Transverse colon (tissue), 4 donors: ENCODE measurements at regions not wholly inside any gene's neighbourhood (a gene's known extent, or its start where the extent isn't known, plus 50 kb on each side); places are given as distances from the start of the nearest gene placed in this dataset.

ENCODE experiments used
- DNase-seq: peaks from one replicate; pipeline ENCODE4 v3.0.0-alpha.2; 2019
- H3K27ac ChIP-seq, 4 donors: fragments of 200-600 bp; sonication (generic); 2 replicates each; pipeline ENCODE4 v1.5.1; 2016 to 2018; ENCODE audit warnings: inconsistent platforms in 4 of 4
- H3K27me3 ChIP-seq: fragments of 200-600 bp; sonication (generic); 2 replicates; pipeline ENCODE4 v1.5.1; 2017; ENCODE audit warnings: inconsistent platforms
- H3K36me3 ChIP-seq, 4 donors: fragments of 200-600 bp; sonication (generic); 2 replicates each; pipeline ENCODE4 v1.5.1; 2017 to 2019; ENCODE audit warnings: inconsistent platforms in 4 of 4
- H3K4me1 ChIP-seq, 4 donors: fragments of 200-600 bp; sonication (generic); 2 replicates each; pipeline ENCODE4 v1.5.1; 2017 to 2020; ENCODE audit warnings: inconsistent platforms in 4 of 4
- H3K4me3 ChIP-seq, 4 donors: fragments of 200-600 bp; sonication (generic); 1 replicate in 1 of 4; 2 replicates in 3 of 4; pipeline versions ENCODE4 v1.5.1 to v1.6.1; 2017 to 2019; ENCODE audit warnings: inconsistent platforms in 4 of 4
- H3K9me3 ChIP-seq, 2 donors: fragments of 200-600 bp; sonication (generic); 2 replicates each; pipeline ENCODE4 v1.5.1; 2017 to 2019; ENCODE audit warnings: inconsistent platforms in 2 of 2
- EP300 ChIP-seq: sonication (generic); formaldehyde crosslinking; IDR thresholded peaks from one replicate; pipeline ENCODE4 v1.6.1; 2017; ENCODE audit warnings: antibody characterized with exemption, low read depth
- POLR2A ChIP-seq: fragments of 450-650 bp; IDR thresholded peaks from one replicate; pipeline ENCODE4 v1.6.1; 2016; ENCODE audit warnings: antibody characterized with exemption, mild to moderate bottlenecking, moderate library complexity
- POLR2AphosphoS5 ChIP-seq, 3 donors: sonication (generic); formaldehyde crosslinking; IDR thresholded peaks; one replicate each; pipeline ENCODE4 v1.6.1; 2016; ENCODE audit warnings: antibody characterized with exemption in 3 of 3
- WGBS, 2 donors: methylation state at CpG; one replicate each; pipeline ENCODE4 v1.1.5; 2018; ENCODE audit warnings: low coverage in 1 of 2; 5-methylcytosine and 5-hydroxymethylcytosine counted together
- in situ Hi-C, 4 donors: fragments of 200-750 bp; cut with MboI; loops; one replicate each; pipeline versions ENCODE4 v1.15.0 to v1.15.1; 2017; ENCODE audit warnings: low sequenced_read_pairs in 3 of 4, low pct_ligation_motif_present in 1 of 4, low pct_unique_long_range_greater_than_20kb in 1 of 4
- intact Hi-C: fragments of 100-400 bp; cut with DNase I; formaldehyde crosslinking; loops from one replicate; pipeline ENCODE4 v1.15.1; 2023; ENCODE audit warnings: low total_unique reads
- TF ChIP-seq, protein P1 (sequence below), 5 experiments: fragments of 200-600 bp in 3 of 5; fragments of 450-650 bp in 2 of 5; sonication (generic) in 3 of 5; IDR thresholded peaks; 1 replicate in 2 of 5; 2 replicates in 3 of 5; pipeline ENCODE4 v1.5.1; 2016 to 2017; ENCODE audit warnings: antibody characterized with exemption in 5 of 5, inconsistent platforms in 3 of 5, mild to moderate bottlenecking in 2 of 5, moderate library complexity in 1 of 5

DNA sequence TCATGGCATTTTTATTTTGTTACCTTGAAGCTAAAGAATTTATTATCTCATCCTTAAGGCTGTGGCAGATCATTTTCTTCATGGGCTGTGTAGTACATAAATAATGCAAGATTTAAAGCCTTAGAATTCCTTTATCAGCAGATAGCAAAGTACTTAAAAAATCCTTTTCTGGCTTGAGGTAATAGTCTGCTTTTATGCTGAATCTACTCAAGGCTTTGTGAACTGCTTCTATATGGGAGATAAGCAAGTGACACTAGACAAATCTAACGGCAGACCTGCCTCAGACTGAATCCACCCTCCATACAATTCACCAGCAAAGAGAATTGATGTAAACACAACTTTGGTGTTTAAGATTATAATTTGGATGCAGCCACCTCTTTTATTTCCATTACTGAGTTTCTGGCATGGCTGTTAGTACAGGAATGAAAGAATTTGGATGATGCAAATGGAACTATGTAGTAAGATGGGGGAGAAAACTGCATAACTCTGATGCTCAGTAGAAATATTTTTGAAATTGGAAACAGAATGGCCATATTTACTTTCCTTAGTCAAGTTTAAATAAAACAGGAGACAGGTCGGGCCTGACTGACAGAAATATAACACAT lies 1121.5 kb downstream of the NAALADL2 start:
- Histone ChIP-seq H3K27me3 (no peaks in the 10 kb centered on the region), H3K9me3 (no peaks in the 10 kb centered on the region), H3K4me3 (no peak overlapping the region), H3K36me3 (no peaks in the 10 kb centered on the region), H3K27ac (no peak overlapping the region), H3K4me1 (no peaks in the 10 kb centered on the region)
- in situ Hi-C loops (no loop called here), intact Hi-C loops (no loop called here)
- WGBS, 2 donors = 65 to 70% methylated on average over 2 of the region's 2 CpGs
- TF ChIP-seq POLR2A = no peak
- TF ChIP-seq, protein P1, sequence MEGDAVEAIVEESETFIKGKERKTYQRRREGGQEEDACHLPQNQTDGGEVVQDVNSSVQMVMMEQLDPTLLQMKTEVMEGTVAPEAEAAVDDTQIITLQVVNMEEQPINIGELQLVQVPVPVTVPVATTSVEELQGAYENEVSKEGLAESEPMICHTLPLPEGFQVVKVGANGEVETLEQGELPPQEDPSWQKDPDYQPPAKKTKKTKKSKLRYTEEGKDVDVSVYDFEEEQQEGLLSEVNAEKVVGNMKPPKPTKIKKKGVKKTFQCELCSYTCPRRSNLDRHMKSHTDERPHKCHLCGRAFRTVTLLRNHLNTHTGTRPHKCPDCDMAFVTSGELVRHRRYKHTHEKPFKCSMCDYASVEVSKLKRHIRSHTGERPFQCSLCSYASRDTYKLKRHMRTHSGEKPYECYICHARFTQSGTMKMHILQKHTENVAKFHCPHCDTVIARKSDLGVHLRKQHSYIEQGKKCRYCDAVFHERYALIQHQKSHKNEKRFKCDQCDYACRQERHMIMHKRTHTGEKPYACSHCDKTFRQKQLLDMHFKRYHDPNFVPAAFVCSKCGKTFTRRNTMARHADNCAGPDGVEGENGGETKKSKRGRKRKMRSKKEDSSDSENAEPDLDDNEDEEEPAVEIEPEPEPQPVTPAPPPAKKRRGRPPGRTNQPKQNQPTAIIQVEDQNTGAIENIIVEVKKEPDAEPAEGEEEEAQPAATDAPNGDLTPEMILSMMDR (IDR thresholded peaks at IDR 0.05) = no peak
- no peak for TF ChIP-seq EP300
- no peak for TF ChIP-seq POLR2AphosphoS5 (IDR thresholded peaks at IDR 0.05)
- DNase-seq = no peak

DNA sequence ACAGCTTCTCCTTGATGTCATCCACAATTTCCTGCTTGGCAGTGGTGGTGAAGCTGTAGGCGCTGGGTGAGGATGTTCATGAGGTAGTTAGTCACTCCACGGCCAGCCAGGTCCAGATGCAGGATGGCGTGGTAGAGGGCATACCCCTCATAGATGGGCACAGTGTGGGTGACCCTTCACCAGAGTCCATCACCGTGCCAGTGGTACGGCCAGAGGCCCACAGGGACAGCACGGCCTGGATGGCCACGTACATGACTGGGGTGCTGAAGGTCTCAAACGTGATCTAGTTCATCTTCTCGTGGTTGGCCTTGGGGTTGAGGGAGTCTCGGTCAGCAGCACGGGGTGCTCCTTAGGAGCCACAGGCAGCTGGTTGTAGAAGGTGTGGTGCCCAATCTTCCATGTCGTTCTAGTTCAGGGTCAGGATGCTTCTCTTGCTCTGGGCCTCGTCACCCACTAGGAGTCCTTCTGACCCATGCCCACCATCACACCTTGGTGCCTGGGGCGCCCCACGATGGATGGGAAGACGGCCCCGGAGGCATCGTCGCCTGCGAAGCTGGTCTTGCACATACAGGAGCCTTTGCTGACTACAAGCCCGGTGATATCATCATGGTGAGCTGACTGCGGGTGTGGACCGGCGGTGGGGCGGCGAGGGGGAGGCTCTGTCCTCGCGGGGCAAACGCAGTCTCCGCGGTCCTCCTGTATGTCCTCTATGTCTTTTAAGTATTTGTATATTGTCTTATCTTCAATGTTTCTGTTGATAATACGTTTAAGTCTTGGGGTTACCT lies 1119.0 kb downstream of the NAALADL2 start:
- intact Hi-C loops (no loop called here), in situ Hi-C loops (no loop called here)
- Histone ChIP-seq H3K4me3 (no peak overlapping the region), H3K36me3 (no peaks in the 10 kb centered on the region), H3K27ac (no peak overlapping the region), H3K27me3 (no peaks in the 10 kb centered on the region), H3K4me1 (no peaks in the 10 kb centered on the region), H3K9me3 (no peaks in the 10 kb centered on the region)
- no peak for DNase-seq
- TF ChIP-seq, protein P1 (IDR thresholded peaks at IDR 0.05) = no peak
- TF ChIP-seq POLR2AphosphoS5 (IDR thresholded peaks at IDR 0.05) = no peak
- no peak for TF ChIP-seq POLR2A
- no peak for TF ChIP-seq EP300
- 95 to 96% methylated on average over 4 to 28 of the region's 32 CpGs for WGBS, 2 donors

DNA sequence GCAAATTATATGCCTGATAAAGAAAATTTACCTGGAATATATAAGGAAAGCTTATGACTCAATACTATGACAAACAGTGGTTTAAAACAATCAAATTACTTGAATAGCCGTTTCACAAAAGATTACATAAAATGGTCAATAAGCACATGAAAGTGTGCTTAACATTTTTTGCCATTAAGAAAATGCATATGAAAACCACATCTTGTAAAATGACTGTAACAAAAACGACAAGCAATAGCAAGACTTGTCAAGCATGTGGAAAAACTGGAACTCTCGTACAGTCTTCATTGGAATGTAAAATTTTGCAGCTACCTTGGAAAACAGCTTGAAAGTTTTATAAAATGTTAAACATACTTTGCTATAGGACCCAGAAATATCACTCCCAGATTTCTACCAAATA lies 1110.3 kb downstream of the NAALADL2 start:
- no peak overlapping the region for H3K4me3 ChIP-seq
- no peak overlapping the region for H3K27ac ChIP-seq
- no peaks in the 10 kb centered on the region for H3K4me1 ChIP-seq
- H3K36me3 ChIP-seq = no peaks in the 10 kb centered on the region
- H3K27me3 ChIP-seq = no peaks in the 10 kb centered on the region
- no peak for DNase-seq
- WGBS, 2 donors = 86 to 94% methylated on average over 3 of the region's 3 CpGs
- in situ Hi-C loops (no loop called here), intact Hi-C loops (no loop called here)
- H3K9me3 ChIP-seq = peaks cover 0 to 6% of the 10 kb centered on the region in 2 donors
- TF ChIP-seq, protein P1 (IDR thresholded peaks at IDR 0.05) = no peak
- no peak for TF ChIP-seq POLR2AphosphoS5 (IDR thresholded peaks at IDR 0.05)
- no peak for TF ChIP-seq EP300
- TF ChIP-seq POLR2A = no peak

DNA sequence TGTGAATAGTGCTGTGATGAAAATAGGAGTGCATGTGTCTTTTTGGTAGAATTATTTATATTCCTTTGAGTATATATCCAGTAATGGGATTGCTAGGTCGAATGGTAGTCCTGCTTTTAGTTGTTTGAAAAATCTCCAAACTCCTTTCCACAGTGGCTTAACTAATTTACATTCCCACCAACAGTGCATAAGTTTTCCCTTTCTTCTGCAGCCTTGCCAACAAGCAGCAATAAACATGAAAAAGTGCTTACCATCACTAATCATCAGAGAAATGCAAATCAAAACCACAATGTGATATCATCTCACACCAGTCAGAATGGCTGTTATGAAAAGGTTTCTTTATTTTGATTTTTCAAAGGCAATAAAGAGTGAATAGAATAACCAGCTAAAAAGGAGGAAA lies 1105.9 kb downstream of the NAALADL2 start:
- in situ Hi-C loops (no loop called here), intact Hi-C loops (no loop called here)
- TF ChIP-seq, protein P1 (IDR thresholded peaks at IDR 0.05) = no peak
- TF ChIP-seq POLR2A (no peak), POLR2AphosphoS5 (IDR thresholded peaks at IDR 0.05) (no peak), EP300 (no peak)

More for the DNA sequence above, 1105.9 kb downstream of the NAALADL2 start:
- 17 to 33% methylated on average over 1 of the region's 1 CpG for WGBS, 2 donors
- Histone ChIP-seq H3K36me3 (no peaks in the 10 kb centered on the region), H3K4me1 (no peaks in the 10 kb centered on the region), H3K27ac (no peak overlapping the region), H3K4me3 (no peak overlapping the region), H3K27me3 (no peaks in the 10 kb centered on the region), H3K9me3 (peaks cover 0 to 6% of the 10 kb centered on the region in 2 donors)
- DNase-seq = no peak
